ENCODE measurements at regions not wholly inside any gene's neighbourhood (a gene's known extent, or its start where the extent isn't known, plus 50 kb on each side); places are given as distances from the start of the nearest gene placed in this dataset.

DNA sequence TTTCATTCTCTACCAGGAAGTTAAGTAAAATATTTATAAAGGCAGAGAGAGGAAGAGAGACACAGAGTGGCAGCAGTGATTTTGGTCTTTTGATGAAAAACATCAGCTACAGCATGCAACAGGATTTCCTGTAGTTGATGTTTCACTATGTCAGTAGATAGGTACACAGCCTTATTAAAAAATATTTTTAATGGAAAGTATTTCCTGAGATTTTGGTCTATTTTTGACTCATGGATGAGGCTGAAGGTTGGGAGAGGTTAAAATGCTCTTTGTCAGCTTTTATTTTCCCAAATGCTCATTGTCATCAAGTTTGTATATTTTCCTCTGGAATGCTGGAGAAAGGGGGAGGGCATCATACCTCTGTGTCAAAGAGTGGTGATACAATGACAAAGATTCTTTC is 1112.5 kb downstream of the CBLN2 start:
- H3K36me3 ChIP-seq (ENCODE audit: insufficient read depth, low read length, poor library complexity, severe bottlenecking) = no peaks in the 10 kb centered on the region
- no peaks in the 10 kb centered on the region for H3K4me1 ChIP-seq (ENCODE audit: insufficient read depth, low read length, poor library complexity, severe bottlenecking)
- H3K27me3 ChIP-seq (replicated peaks; ENCODE audit: insufficient read depth, low read depth, low read length, poor library complexity) = no peaks in the 10 kb centered on the region
- H3K4me3 ChIP-seq (ENCODE audit: low read depth, low read length, poor library complexity, severe bottlenecking) = no peak overlapping the region
- intact Hi-C loops (cut with micrococcal nuclease; ENCODE audit: unreplicated experiment) = no loop called here
- POLR2A ChIA-PET (ENCODE audit: low non-redundant PET) = no interaction called here
- no peak for TF ChIP-seq EZH2 (IDR thresholded peaks at IDR 0.05; ENCODE audit: borderline replicate concordance, low read depth, low read length, poor library complexity, severe bottlenecking)
- TF ChIP-seq, protein P1, sequence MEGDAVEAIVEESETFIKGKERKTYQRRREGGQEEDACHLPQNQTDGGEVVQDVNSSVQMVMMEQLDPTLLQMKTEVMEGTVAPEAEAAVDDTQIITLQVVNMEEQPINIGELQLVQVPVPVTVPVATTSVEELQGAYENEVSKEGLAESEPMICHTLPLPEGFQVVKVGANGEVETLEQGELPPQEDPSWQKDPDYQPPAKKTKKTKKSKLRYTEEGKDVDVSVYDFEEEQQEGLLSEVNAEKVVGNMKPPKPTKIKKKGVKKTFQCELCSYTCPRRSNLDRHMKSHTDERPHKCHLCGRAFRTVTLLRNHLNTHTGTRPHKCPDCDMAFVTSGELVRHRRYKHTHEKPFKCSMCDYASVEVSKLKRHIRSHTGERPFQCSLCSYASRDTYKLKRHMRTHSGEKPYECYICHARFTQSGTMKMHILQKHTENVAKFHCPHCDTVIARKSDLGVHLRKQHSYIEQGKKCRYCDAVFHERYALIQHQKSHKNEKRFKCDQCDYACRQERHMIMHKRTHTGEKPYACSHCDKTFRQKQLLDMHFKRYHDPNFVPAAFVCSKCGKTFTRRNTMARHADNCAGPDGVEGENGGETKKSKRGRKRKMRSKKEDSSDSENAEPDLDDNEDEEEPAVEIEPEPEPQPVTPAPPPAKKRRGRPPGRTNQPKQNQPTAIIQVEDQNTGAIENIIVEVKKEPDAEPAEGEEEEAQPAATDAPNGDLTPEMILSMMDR (conservative IDR thresholded peaks at IDR 0.05; ENCODE audit: low read depth, low read length) = no peak
- no peak for DNase-seq (ENCODE audit: low spot score)
- no TSS peak for BruUV-seq (replicated peaks)
- H3K9me3 ChIP-seq (ENCODE audit: low read depth, low read length, poor library complexity, severe bottlenecking) = no peaks in the 10 kb centered on the region
- H3K27ac ChIP-seq (ENCODE audit: low read depth, low read length, poor library complexity, severe bottlenecking) = no peak overlapping the region
- CTCF ChIA-PET = no interaction called here

GRCh38 chr18:71431171-71431570 is 1113.0 kb downstream of the CBLN2 start:
- Histone ChIP-seq H3K36me3 (ENCODE audit: insufficient read depth, low read length, poor library complexity, severe bottlenecking) (no peaks in the 10 kb centered on the region), H3K9me3 (ENCODE audit: low read depth, low read length, poor library complexity, severe bottlenecking) (no peaks in the 10 kb centered on the region), H3K27ac (ENCODE audit: low read depth, low read length, poor library complexity, severe bottlenecking) (no peak overlapping the region), H3K27me3 (replicated peaks; ENCODE audit: insufficient read depth, low read depth, low read length, poor library complexity) (no peaks in the 10 kb centered on the region), H3K4me3 (ENCODE audit: low read depth, low read length, poor library complexity, severe bottlenecking) (no peak overlapping the region), H3K4me1 (ENCODE audit: insufficient read depth, low read length, poor library complexity, severe bottlenecking) (no peaks in the 10 kb centered on the region)
- ChIA-PET POLR2A (ENCODE audit: low non-redundant PET) (no interaction called here), CTCF (no interaction called here)
- DNase-seq (ENCODE audit: low spot score) = no peak
- TF ChIP-seq EZH2 (IDR thresholded peaks at IDR 0.05; ENCODE audit: borderline replicate concordance, low read depth, low read length, poor library complexity, severe bottlenecking) = no peak
- TF ChIP-seq, protein P1 (conservative IDR thresholded peaks at IDR 0.05; ENCODE audit: low read depth, low read length) = no peak
- intact Hi-C loops (cut with micrococcal nuclease; ENCODE audit: unreplicated experiment) = no loop called here
- BruUV-seq (replicated peaks) = no TSS peak

DNA sequence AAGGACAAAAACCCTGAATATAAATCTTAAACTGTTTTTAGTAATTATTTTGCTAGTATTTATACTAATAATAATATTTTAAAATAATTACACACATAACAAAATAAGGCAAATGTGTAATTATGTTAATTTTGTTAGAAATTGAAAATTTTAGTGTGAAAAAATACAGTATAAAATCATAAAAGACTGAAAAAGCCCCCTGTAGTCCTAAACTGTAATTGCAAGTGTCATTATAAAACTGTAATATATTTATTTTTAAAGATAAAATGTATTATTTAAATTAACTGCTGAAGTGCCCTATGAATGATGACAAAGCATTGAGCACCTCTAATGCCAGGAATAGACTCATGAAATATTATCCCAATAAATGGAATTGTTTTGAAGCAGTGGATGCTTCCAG is 1117.7 kb downstream of the CBLN2 start:
- intact Hi-C loops (cut with micrococcal nuclease; ENCODE audit: unreplicated experiment) = no loop called here
- H3K4me3 ChIP-seq (ENCODE audit: low read depth, low read length, poor library complexity, severe bottlenecking) = no peak overlapping the region
- CTCF ChIA-PET = no interaction called here

More for the DNA sequence above, 1117.7 kb downstream of the CBLN2 start:
- POLR2A ChIA-PET (ENCODE audit: low non-redundant PET) = no interaction called here
- TF ChIP-seq EZH2 (IDR thresholded peaks at IDR 0.05; ENCODE audit: borderline replicate concordance, low read depth, low read length, poor library complexity, severe bottlenecking) = no peak
- TF ChIP-seq, protein P1 (conservative IDR thresholded peaks at IDR 0.05; ENCODE audit: low read depth, low read length) = 0 out of 2 replicates have a peak, but pooled peaks have one; percentile 13
- no peak for DNase-seq (ENCODE audit: low spot score)
- Histone ChIP-seq H3K27ac (ENCODE audit: low read depth, low read length, poor library complexity, severe bottlenecking) (no peak overlapping the region), H3K27me3 (replicated peaks; ENCODE audit: insufficient read depth, low read depth, low read length, poor library complexity) (no peaks in the 10 kb centered on the region), H3K36me3 (ENCODE audit: insufficient read depth, low read length, poor library complexity, severe bottlenecking) (no peaks in the 10 kb centered on the region), H3K4me1 (ENCODE audit: insufficient read depth, low read length, poor library complexity, severe bottlenecking) (no peaks in the 10 kb centered on the region), H3K9me3 (ENCODE audit: low read depth, low read length, poor library complexity, severe bottlenecking) (no peaks in the 10 kb centered on the region)
- BruUV-seq (replicated peaks) = no TSS peak

All from A673 (cell line).